A549 (cell line): ENCODE measurements at regions not wholly inside any gene's neighbourhood (a gene's known extent, or its start where the extent isn't known, plus 50 kb on each side); places are given as distances from the start of the nearest gene placed in this dataset.

Experiments used
- ATAC-seq, 2 experiments: fragments of 200-7000 bp in 1 of 2; fragments of >200 bp in 1 of 2; cut with Nextera tagmentation in 1 of 2; cut with Tn5 transposase in 1 of 2; 3 replicates each; pipeline versions ENCODE4 v1.8.0 to v1.9.1; 2018 to 2020; ENCODE audit warnings: mild to moderate bottlenecking in 1 of 2, moderate library complexity in 1 of 2
- CTCF ChIA-PET: fragments of 300-600 bp; sonication (Branson Sonifier 250); formaldehyde crosslinking; extraction: SDS; loops from one replicate; lab custom pipeline; 2021; ENCODE audit warnings: antibody characterized with exemption, inconsistent platforms; lab: Yijun Ruan, JAX
- POLR2A ChIA-PET: fragments of 350-600 bp; formaldehyde crosslinking; extraction: SDS; loops from one replicate; lab custom pipeline; 2021; ENCODE audit warnings: antibody characterized with exemption, inconsistent platforms; lab: Yijun Ruan, JAX
- DNase-seq, 2 experiments: peaks; one replicate each; pipeline versions ENCODE4 v3.0.0 to v3.0.0-alpha.2; 2011 to 2016; ENCODE audit warnings: low read depth in 1 of 2, low spot score in 1 of 2
- FAIRE-seq: peaks from 2 replicates; lab custom pipeline; 2011; peaks lifted over from hg19 to GRCh38; lab: Jason Lieb, UNC
- H3K27ac ChIP-seq, 2 experiments: fragments of >200 bp; sonication (Bioruptor Twin); formaldehyde crosslinking; 3 replicates each; pipeline ENCODE4 v1.5.1; 2016 to 2017
- H3K4me1 ChIP-seq: fragments of >200 bp; sonication (Bioruptor Twin); formaldehyde crosslinking; 3 replicates; pipeline ENCODE4 v1.6.1; 2016
- H3K4me2 ChIP-seq: fragments of >200 bp; sonication (Bioruptor Twin); formaldehyde crosslinking; 3 replicates; pipeline ENCODE4 v1.6.1; 2016
- H3K4me3 ChIP-seq: fragments of >200 bp; sonication (Bioruptor Twin); formaldehyde crosslinking; 3 replicates; pipeline ENCODE4 v1.5.1; 2016
- H3K9me3 ChIP-seq: fragments of >200 bp; sonication (Bioruptor Twin); formaldehyde crosslinking; 3 replicates; pipeline ENCODE4 v1.6.1; 2016
- CBX8 ChIP-seq: fragments of 200-600 bp; sonication (generic); IDR thresholded peaks from 2 replicates; pipeline ENCODE4 v1.6.1; 2016
- CEBPB ChIP-seq, 2 experiments: fragments of >200 bp in 1 of 2; sonication (Bioruptor Twin) in 1 of 2; formaldehyde crosslinking in 1 of 2; IDR thresholded peaks; 2 replicates each; pipeline ENCODE4 v1.6.1; 2012 to 2016
- EHMT2 ChIP-seq: fragments of 200-600 bp; sonication (generic); IDR thresholded peaks from 2 replicates; pipeline ENCODE4 v1.6.1; 2016; ENCODE audit warnings: antibody characterized with exemption, low read depth, mild to moderate bottlenecking, moderate library complexity
- EP300 ChIP-seq, 2 experiments: fragments of >200 bp; sonication (Bioruptor Twin); formaldehyde crosslinking; IDR thresholded peaks; 2 replicates in 1 of 2; 3 replicates in 1 of 2; pipeline ENCODE4 v1.6.1; 2016 to 2017
- FOSL2 ChIP-seq, 2 experiments: fragments of 450-650 bp in 1 of 2; fragments of >200 bp in 1 of 2; sonication (Bioruptor Twin) in 1 of 2; formaldehyde crosslinking; IDR thresholded peaks; 2 replicates each; pipeline versions ENCODE4 v1.5.0 to v1.6.1; 2016 to 2020; ENCODE audit warnings: mild to moderate bottlenecking in 1 of 2, moderate library complexity in 1 of 2
- FOXS1 ChIP-seq: fragments of 250-450 bp; sonication (Bioruptor Pico); IDR thresholded peaks from 2 replicates; pipeline ENCODE4 v1.5.0; 2020; ENCODE audit warnings: mild to moderate bottlenecking, moderate library complexity
- HEYL ChIP-seq: fragments of 250-450 bp; sonication (Bioruptor Pico); IDR thresholded peaks from 2 replicates; pipeline ENCODE4 v1.8.0; 2021; ENCODE audit warnings: mild to moderate bottlenecking, moderate library complexity
- HOXB13 ChIP-seq: fragments of 250-450 bp; sonication (Bioruptor Pico); IDR thresholded peaks from 2 replicates; pipeline ENCODE4 v1.5.0; 2020; ENCODE audit warnings: low read depth, mild to moderate bottlenecking, moderate library complexity
- HOXB5 ChIP-seq: fragments of 250-450 bp; sonication (Bioruptor Pico); IDR thresholded peaks from 2 replicates; pipeline ENCODE4 v1.5.0; 2020; ENCODE audit warnings: mild to moderate bottlenecking, moderate library complexity
- NPAS2 ChIP-seq: fragments of 250-450 bp; sonication (Bioruptor Pico); IDR thresholded peaks from 2 replicates; pipeline ENCODE4 v1.8.0; 2022; ENCODE audit warnings: mild to moderate bottlenecking, moderate library complexity, borderline replicate concordance
- NR3C1 ChIP-seq: fragments of >200 bp; sonication (Bioruptor Twin); formaldehyde crosslinking; IDR thresholded peaks from 3 replicates; pipeline ENCODE4 v1.6.1; 2017
- RCOR1 ChIP-seq: fragments of 150-350 bp; IDR thresholded peaks from 2 replicates; pipeline ENCODE4 v1.6.1; 2014; ENCODE audit warnings: antibody characterized with exemption, low read length, low read depth
- RFX5 ChIP-seq: fragments of 450-650 bp; IDR thresholded peaks from 2 replicates; pipeline ENCODE4 v1.7.1; 2014; ENCODE audit warnings: antibody characterized with exemption, mild to moderate bottlenecking, moderate library complexity
- SREBF2 ChIP-seq: fragments of 450-650 bp; IDR thresholded peaks from 2 replicates; pipeline ENCODE4 v1.6.1; 2014; ENCODE audit warnings: mild to moderate bottlenecking, moderate library complexity
- TFCP2L1 ChIP-seq: fragments of 250-450 bp; sonication (Bioruptor Pico); IDR thresholded peaks from 2 replicates; pipeline ENCODE4 v1.5.0; 2021; ENCODE audit warnings: mild to moderate bottlenecking
- WGBS: methylation state at CpG from one replicate; pipeline ENCODE4 v1.1.6; 2017; ENCODE audit errors: missing lambda C conversion rate; 5-methylcytosine and 5-hydroxymethylcytosine counted together
- TF ChIP-seq, protein P1 (sequence below): IDR thresholded peaks from 2 replicates; pipeline ENCODE4 v1.6.1; 2012
- TF ChIP-seq, protein P2 (sequence below): fragments of >200 bp; sonication (Bioruptor Twin); formaldehyde crosslinking; IDR thresholded peaks from 3 replicates; pipeline ENCODE4 v1.6.1; 2016
- TF ChIP-seq, protein P3 (sequence below): fragments of >200 bp; sonication (Bioruptor Twin); formaldehyde crosslinking; IDR thresholded peaks from 2 replicates; pipeline ENCODE4 v1.6.1; 2016
- TF ChIP-seq, protein P4 (sequence below): fragments of 250-450 bp; sonication (Bioruptor Pico); IDR thresholded peaks from 2 replicates; pipeline ENCODE4 v1.5.0; 2021; ENCODE audit warnings: mild to moderate bottlenecking, moderate library complexity, borderline replicate concordance

DNA sequence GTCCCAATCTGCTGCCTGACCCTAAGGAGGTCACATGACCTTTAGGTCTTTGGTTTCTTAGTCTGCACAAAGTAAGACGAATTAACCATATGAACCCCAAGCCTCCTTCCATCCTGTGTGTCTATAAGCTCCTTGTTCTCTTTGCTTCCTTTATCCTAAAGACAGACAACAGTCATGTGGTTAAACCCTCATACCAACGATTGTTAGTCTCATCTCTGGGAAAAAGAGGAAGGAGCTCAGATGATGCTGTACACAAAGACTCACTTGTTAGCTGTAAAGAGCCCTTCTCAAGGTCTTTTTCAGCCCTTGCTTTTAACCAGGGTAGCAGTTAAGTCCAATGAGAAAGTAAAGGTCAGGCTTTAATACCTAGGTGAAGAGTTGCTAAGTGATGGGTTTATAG, 443.7 kb downstream of the TNS1 start (continued):
- no peak for TF ChIP-seq SREBF2
- TF ChIP-seq, protein P1, sequence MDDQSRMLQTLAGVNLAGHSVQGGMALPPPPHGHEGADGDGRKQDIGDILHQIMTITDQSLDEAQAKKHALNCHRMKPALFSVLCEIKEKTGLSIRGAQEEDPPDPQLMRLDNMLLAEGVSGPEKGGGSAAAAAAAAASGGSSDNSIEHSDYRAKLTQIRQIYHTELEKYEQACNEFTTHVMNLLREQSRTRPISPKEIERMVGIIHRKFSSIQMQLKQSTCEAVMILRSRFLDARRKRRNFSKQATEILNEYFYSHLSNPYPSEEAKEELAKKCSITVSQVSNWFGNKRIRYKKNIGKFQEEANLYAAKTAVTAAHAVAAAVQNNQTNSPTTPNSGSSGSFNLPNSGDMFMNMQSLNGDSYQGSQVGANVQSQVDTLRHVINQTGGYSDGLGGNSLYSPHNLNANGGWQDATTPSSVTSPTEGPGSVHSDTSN = no peak

DNA sequence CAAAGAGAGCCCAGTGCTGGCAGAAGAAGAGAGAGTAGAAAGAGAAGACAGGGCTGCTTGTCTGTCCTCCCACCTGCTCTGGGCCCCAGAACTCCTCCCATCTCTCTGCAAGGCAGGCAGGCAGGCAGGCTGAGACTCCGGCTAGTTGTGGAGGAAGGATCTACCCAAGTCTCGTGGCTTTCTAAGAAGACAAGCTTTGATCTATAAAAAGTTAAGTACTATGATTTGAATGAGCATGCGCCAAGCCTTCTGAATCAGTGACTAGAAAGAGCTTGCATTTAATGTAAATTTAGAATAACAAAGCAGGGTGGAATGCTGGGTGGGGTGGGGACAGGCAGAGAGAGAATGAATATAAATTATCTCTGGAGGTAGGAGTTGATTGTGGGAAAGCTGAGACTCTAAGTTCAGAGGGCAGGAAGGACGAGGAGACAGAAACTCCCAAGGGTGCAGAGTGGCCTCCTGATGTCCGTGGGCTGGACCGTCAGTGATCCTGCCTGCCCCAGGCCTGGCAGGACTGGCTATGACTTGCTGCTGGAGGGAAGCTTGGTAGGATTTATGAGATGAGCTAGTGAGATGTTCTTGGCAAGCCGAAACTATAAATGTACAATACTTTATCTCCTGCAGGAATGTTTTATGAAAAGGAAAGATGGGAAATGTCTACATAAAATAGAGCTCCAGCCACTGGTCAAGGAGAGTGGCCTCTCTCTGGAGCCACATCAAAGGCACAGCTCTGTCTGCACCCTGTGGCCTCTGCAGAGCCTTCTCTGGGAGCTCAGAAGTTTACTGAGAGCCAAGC, 447.5 kb downstream of the TNS1 start:
- Histone ChIP-seq H3K4me2 (no peak overlapping the region), H3K4me3 (no peak overlapping the region), H3K4me1 (peaks cover 17% of the 10 kb centered on the region), H3K27ac (no peak overlapping the region), H3K9me3 (no peaks in the 10 kb centered on the region)
- FAIRE-seq (no peak), DNase-seq (no peak), ATAC-seq (no peak)
- POLR2A ChIA-PET = no interaction called here
- CTCF ChIA-PET = interaction anchor here (0.6 to 1.4 kb wide), 2 partner anchors 44 to 697 kb away, joined by 3 read pairs; no protein-coding TSS in a partner anchor
- 58% methylated on average over 7 of the region's 7 CpGs for WGBS
- TF ChIP-seq CEBPB (IDR thresholded peaks at IDR 0.05) (no peak), HEYL (CRISPR knock-in tag) (no peak), RCOR1 (no peak), FOXS1 (CRISPR knock-in tag) (no peak), EHMT2 (no peak), RFX5 (no peak), CBX8 (no peak), HOXB13 (CRISPR knock-in tag) (no peak), TFCP2L1 (CRISPR knock-in tag) (no peak), HOXB5 (no peak)
- TF ChIP-seq, protein P2, sequence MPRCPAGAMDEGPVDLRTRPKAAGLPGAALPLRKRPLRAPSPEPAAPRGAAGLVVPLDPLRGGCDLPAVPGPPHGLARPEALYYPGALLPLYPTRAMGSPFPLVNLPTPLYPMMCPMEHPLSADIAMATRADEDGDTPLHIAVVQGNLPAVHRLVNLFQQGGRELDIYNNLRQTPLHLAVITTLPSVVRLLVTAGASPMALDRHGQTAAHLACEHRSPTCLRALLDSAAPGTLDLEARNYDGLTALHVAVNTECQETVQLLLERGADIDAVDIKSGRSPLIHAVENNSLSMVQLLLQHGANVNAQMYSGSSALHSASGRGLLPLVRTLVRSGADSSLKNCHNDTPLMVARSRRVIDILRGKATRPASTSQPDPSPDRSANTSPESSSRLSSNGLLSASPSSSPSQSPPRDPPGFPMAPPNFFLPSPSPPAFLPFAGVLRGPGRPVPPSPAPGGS = no peak
- TF ChIP-seq, protein P3, sequence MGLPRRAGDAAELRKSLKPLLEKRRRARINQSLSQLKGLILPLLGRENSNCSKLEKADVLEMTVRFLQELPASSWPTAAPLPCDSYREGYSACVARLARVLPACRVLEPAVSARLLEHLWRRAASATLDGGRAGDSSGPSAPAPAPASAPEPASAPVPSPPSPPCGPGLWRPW = no peak
- TF ChIP-seq, protein P4, sequence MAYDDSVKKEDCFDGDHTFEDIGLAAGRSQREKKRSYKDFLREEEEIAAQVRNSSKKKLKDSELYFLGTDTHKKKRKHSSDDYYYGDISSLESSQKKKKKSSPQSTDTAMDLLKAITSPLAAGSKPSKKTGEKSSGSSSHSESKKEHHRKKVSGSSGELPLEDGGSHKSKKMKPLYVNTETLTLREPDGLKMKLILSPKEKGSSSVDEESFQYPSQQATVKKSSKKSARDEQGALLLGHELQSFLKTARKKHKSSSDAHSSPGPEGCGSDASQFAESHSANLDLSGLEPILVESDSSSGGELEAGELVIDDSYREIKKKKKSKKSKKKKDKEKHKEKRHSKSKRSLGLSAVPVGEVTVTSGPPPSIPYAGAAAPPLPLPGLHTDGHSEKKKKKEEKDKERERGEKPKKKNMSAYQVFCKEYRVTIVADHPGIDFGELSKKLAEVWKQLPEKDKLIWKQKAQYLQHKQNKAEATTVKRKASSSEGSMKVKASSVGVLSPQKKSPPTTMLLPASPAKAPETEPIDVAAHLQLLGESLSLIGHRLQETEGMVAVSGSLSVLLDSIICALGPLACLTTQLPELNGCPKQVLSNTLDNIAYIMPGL (CRISPR knock-in tag) = no peak
- TF ChIP-seq, protein P1 = no peak
- TF ChIP-seq, all 56 proteins: peak for 0

DNA sequence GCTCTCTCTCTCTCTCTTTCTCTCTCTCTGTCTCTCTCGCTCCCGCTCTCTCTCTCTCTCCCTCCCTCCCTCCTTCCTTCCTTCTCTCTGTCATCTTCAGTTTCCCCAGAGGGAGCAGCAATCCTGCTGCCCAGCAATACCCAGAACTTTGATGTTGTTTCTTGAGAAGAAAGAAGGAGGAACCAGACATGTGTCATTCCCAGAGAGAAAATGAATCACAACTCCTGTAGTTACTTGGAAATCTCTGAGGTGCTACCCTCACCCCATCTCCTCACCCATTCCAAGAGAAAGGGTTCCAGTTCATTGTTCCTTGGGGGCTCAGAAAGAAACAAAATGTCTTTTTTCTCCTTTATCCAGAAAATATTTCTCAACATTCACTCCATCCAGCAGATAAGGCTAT, 449.1 kb downstream of the TNS1 start:
- Histone ChIP-seq H3K4me3 (no peak overlapping the region), H3K27ac (no peak overlapping the region), H3K4me1 (peaks cover 17% of the 10 kb centered on the region), H3K9me3 (no peaks in the 10 kb centered on the region), H3K4me2 (no peak overlapping the region)
- DNase-seq = no peak
- ATAC-seq = 0 out of 6 replicates have a peak, but pooled peaks of 1 of the 2 experiments have one; percentile 19
- TF ChIP-seq NR3C1 = no peak
- TF ChIP-seq FOSL2 (IDR thresholded peaks at IDR 0.05) = no peak
- TF ChIP-seq FOSL2 (CRISPR knock-in tag; IDR thresholded peaks at IDR 0.05) = no peak
- no peak for TF ChIP-seq EP300 (IDR thresholded peaks at IDR 0.05)
- no peak for TF ChIP-seq NPAS2 (CRISPR knock-in tag)
- TF ChIP-seq EHMT2 = no peak
- WGBS = 62% methylated on average over 2 of the region's 2 CpGs
- ChIA-PET CTCF (no interaction called here), POLR2A (no interaction called here)
- FAIRE-seq = no peak
